ENCODE measurements at regions not wholly inside any gene's neighbourhood (a gene's known extent, or its start where the extent isn't known, plus 50 kb on each side); places are given as distances from the start of the nearest gene placed in this dataset.

DNA sequence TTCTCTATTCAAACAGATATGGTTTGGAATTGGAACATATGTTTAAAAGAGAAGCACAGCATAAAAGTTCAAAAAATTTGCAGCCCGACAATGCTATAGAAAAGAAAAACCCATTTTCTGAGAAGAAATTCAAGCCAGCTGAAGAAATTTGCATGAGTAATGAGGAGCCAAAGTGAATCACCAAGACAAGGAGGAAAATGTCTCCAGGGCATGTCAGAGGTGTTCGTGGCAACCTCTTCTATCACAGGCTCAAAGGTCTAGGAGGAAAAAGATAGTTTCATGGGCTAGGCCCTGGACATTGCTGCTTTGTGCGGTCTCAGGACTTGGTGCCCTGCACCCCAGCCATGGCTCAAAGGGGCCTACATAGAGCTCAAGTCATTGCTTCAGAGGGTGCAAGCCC lies 134.8 kb upstream of the ADAMTS16 start:
- Mint-ChIP-seq H3K4me3 (ENCODE audit: unreplicated experiment) (no peak overlapping the region), H3K27me3 (ENCODE audit: unreplicated experiment) (no peaks in the 10 kb centered on the region), H3K4me1 (ENCODE audit: low read depth, unreplicated experiment) (no peaks in the 10 kb centered on the region), H3K36me3 (ENCODE audit: unreplicated experiment) (peaks cover 4% of the 10 kb centered on the region), H3K27ac (ENCODE audit: unreplicated experiment) (no peak overlapping the region), H3K9me3 (ENCODE audit: unreplicated experiment) (no peaks in the 10 kb centered on the region)
- DNase-seq: no peak
- TF ChIP-seq, protein P1, sequence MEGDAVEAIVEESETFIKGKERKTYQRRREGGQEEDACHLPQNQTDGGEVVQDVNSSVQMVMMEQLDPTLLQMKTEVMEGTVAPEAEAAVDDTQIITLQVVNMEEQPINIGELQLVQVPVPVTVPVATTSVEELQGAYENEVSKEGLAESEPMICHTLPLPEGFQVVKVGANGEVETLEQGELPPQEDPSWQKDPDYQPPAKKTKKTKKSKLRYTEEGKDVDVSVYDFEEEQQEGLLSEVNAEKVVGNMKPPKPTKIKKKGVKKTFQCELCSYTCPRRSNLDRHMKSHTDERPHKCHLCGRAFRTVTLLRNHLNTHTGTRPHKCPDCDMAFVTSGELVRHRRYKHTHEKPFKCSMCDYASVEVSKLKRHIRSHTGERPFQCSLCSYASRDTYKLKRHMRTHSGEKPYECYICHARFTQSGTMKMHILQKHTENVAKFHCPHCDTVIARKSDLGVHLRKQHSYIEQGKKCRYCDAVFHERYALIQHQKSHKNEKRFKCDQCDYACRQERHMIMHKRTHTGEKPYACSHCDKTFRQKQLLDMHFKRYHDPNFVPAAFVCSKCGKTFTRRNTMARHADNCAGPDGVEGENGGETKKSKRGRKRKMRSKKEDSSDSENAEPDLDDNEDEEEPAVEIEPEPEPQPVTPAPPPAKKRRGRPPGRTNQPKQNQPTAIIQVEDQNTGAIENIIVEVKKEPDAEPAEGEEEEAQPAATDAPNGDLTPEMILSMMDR (IDR thresholded peaks at IDR 0.05; ENCODE audit: partially characterized antibody, unreplicated experiment): no peak

DNA sequence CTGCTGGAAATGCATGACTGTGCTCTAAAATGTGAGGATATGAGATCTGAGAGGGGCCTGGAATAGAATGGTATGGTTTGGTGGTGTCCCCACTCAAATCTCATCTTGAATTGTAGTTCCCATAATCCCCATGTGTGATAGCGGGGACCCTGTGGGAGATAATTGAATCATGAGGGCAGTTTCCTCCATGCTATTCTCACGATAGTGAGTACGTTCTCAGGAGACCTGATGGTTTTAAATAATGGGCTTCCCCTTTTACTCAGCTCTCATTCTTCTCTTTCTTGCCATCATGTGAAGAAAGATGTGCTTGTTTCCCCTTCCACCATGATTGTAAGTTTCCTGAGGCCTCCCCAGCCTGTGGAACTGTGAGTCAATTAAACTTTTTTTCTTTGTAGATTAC lies 133.6 kb upstream of the ADAMTS16 start:
- H3K4me3 Mint-ChIP-seq (ENCODE audit: unreplicated experiment): no peak overlapping the region

DNA sequence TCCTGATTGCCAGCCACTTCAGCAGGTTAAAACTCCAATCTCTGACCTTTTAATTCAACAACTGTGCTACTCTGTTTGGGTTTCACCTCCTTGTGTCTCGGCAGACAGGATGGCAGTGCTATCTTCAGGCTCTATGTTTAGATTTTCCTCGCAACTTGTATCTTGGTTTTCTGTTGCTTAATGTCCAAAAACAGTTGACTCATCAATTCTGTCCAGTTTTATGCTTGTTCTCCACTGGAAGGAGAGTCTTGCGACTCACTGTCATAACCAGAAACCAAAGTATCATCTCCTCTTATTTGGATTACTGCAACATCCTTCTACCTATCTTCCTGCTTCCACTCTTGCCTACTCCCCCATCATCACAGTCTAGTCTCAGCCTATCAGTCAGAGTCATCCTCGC lies 130.9 kb upstream of the ADAMTS16 start:
- H3K36me3 Mint-ChIP-seq (ENCODE audit: unreplicated experiment): peaks cover 8% of the 10 kb centered on the region
- no peaks in the 10 kb centered on the region for H3K9me3 Mint-ChIP-seq (ENCODE audit: unreplicated experiment)
- H3K4me1 Mint-ChIP-seq (ENCODE audit: low read depth, unreplicated experiment): no peaks in the 10 kb centered on the region
- DNase-seq: no peak
- H3K27me3 Mint-ChIP-seq (ENCODE audit: unreplicated experiment): no peaks in the 10 kb centered on the region
- no peak overlapping the region for H3K27ac Mint-ChIP-seq (ENCODE audit: unreplicated experiment)
- no peak overlapping the region for H3K4me3 Mint-ChIP-seq (ENCODE audit: unreplicated experiment)
- TF ChIP-seq, protein P1 (IDR thresholded peaks at IDR 0.05; ENCODE audit: partially characterized antibody, unreplicated experiment): no peak

More for the DNA sequence above, 133.6 kb upstream of the ADAMTS16 start:
- Mint-ChIP-seq H3K36me3 (ENCODE audit: unreplicated experiment) (peaks cover 8% of the 10 kb centered on the region), H3K27ac (ENCODE audit: unreplicated experiment) (no peak overlapping the region), H3K4me1 (ENCODE audit: low read depth, unreplicated experiment) (no peaks in the 10 kb centered on the region), H3K27me3 (ENCODE audit: unreplicated experiment) (no peaks in the 10 kb centered on the region), H3K9me3 (ENCODE audit: unreplicated experiment) (no peaks in the 10 kb centered on the region)
- DNase-seq: no peak
- TF ChIP-seq, protein P1 (IDR thresholded peaks at IDR 0.05; ENCODE audit: partially characterized antibody, unreplicated experiment): no peak

DNA sequence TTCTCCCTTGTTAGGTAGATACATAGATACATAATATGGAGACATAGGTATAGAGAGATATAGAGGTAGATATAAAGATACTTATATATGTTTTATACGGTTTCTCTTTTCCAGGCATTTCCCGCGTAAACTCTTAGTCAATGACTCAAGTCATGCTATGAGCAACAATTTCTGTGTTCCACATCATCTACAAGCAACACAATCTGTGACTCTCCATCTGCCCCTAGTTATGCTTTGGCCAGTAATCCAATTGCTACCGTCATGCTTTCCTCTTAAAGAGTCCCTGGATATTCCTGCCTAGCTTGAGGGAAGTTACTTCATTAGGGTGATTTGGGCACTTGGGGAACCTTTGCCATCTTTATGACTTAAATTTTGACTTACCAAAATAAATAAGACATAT lies 129.0 kb upstream of the ADAMTS16 start:
- no peak overlapping the region for H3K27ac Mint-ChIP-seq (ENCODE audit: unreplicated experiment)
- H3K9me3 Mint-ChIP-seq (ENCODE audit: unreplicated experiment): no peaks in the 10 kb centered on the region
- no peak for DNase-seq
- no peak overlapping the region for H3K4me3 Mint-ChIP-seq (ENCODE audit: unreplicated experiment)
- no peaks in the 10 kb centered on the region for H3K4me1 Mint-ChIP-seq (ENCODE audit: low read depth, unreplicated experiment)
- no peaks in the 10 kb centered on the region for H3K27me3 Mint-ChIP-seq (ENCODE audit: unreplicated experiment)
- TF ChIP-seq, protein P1 (IDR thresholded peaks at IDR 0.05; ENCODE audit: partially characterized antibody, unreplicated experiment): no peak
- peaks cover 8% of the 10 kb centered on the region for H3K36me3 Mint-ChIP-seq (ENCODE audit: unreplicated experiment)

DNA sequence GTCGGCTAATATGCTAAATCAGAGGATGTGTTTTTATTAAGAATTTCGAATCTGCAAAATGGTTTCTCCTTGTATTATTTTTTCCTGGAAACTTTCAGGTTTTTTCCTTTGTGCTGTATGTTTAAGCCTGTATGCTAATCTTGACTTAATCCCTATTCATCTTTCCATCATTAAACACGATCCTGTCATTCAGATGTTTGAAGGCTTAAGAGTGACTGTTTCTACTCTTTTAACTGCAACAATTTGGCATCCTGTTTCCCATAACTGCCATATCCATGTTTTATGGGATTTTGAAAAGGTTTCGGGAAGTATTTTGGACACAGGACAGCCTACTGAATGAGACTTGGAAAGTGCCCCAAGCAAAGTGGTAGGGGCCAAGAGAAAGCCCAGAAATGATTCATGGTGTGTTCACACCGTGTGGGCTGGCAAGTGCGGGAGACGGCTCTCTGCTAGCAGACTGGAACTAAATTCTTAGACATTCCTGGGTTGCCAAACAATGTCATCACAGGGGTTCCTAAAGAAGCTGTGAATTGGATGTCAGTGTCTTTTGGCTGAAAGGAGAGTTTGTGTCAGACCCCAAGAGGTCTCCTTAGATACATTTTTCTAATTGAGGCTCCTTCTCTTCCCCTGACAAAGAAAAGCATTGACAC lies 125.4 kb upstream of the ADAMTS16 start:
- Mint-ChIP-seq H3K4me3 (ENCODE audit: unreplicated experiment) (no peak overlapping the region), H3K4me1 (ENCODE audit: low read depth, unreplicated experiment) (no peaks in the 10 kb centered on the region), H3K27ac (ENCODE audit: unreplicated experiment) (no peak overlapping the region), H3K36me3 (ENCODE audit: unreplicated experiment) (peaks cover 17% of the 10 kb centered on the region), H3K27me3 (ENCODE audit: unreplicated experiment) (peaks cover 5% of the 10 kb centered on the region), H3K9me3 (ENCODE audit: unreplicated experiment) (no peaks in the 10 kb centered on the region)
- no peak for DNase-seq
- TF ChIP-seq, protein P1 (IDR thresholded peaks at IDR 0.05; ENCODE audit: partially characterized antibody, unreplicated experiment): no peak

Measured in glutamatergic neuron (in vitro differentiated cells).